ENCODE measurements at regions not wholly inside any gene's neighbourhood (a gene's known extent, or its start where the extent isn't known, plus 50 kb on each side); places are given as distances from the start of the nearest gene placed in this dataset.

- no peaks in the 10 kb centered on the region for H3K9me3 ChIP-seq (ENCODE audit: control insufficient read depth, low read length)
- ATAC-seq: no peak
- H3K27me3 ChIP-seq (ENCODE audit: control insufficient read depth, insufficient read depth): no peaks in the 10 kb centered on the region
- intact Hi-C loops (cut with DNase I): no loop called here
- H3K4me3 ChIP-seq (ENCODE audit: low read length): no peak overlapping the region
- 57% methylated on average over 6 of the region's 6 CpGs for WGBS
- DNase-seq: no peak
- no peak overlapping the region for H3K27ac ChIP-seq (ENCODE audit: low read length)
- H3K4me1 ChIP-seq (ENCODE audit: control insufficient read depth, insufficient read depth, low read length): no peaks in the 10 kb centered on the region
These were observed 131.1 kb upstream of the VRK1 start for GRCh38 chr14:96666088-96666487.

GRCh38 chr14:96670391-96670790 is 126.8 kb upstream of the VRK1 start:
- H3K9me3 ChIP-seq (ENCODE audit: control insufficient read depth, low read length): no peaks in the 10 kb centered on the region
- 81% methylated on average over 2 of the region's 2 CpGs for WGBS
- H3K4me3 ChIP-seq (ENCODE audit: low read length): no peak overlapping the region
- no peaks in the 10 kb centered on the region for H3K27me3 ChIP-seq (ENCODE audit: control insufficient read depth, insufficient read depth)
- intact Hi-C loops (cut with DNase I): no loop called here
- no peak for ATAC-seq
- no peak for DNase-seq
- no peaks in the 10 kb centered on the region for H3K4me1 ChIP-seq (ENCODE audit: control insufficient read depth, insufficient read depth, low read length)
- no peak overlapping the region for H3K27ac ChIP-seq (ENCODE audit: low read length)

- no peak for ATAC-seq
- 64% methylated on average over 3 of the region's 3 CpGs for WGBS
- H3K4me1 ChIP-seq (ENCODE audit: control insufficient read depth, insufficient read depth, low read length): no peaks in the 10 kb centered on the region
- H3K27ac ChIP-seq (ENCODE audit: low read length): no peak overlapping the region
- intact Hi-C loops (cut with DNase I): no loop called here
- no peaks in the 10 kb centered on the region for H3K9me3 ChIP-seq (ENCODE audit: control insufficient read depth, low read length)
- H3K27me3 ChIP-seq (ENCODE audit: control insufficient read depth, insufficient read depth): no peaks in the 10 kb centered on the region
- H3K4me3 ChIP-seq (ENCODE audit: low read length): no peak overlapping the region
- DNase-seq: no peak
These were observed 126.0 kb upstream of the VRK1 start for GRCh38 chr14:96671218-96671617.

- H3K27me3 ChIP-seq (ENCODE audit: control insufficient read depth, insufficient read depth): no peaks in the 10 kb centered on the region
- H3K9me3 ChIP-seq (ENCODE audit: control insufficient read depth, low read length): peaks cover 3% of the 10 kb centered on the region
- no peak overlapping the region for H3K4me3 ChIP-seq (ENCODE audit: low read length)
- intact Hi-C loops (cut with DNase I): no loop called here
- WGBS: 90% methylated on average over 4 of the region's 4 CpGs
- H3K4me1 ChIP-seq (ENCODE audit: control insufficient read depth, insufficient read depth, low read length): no peaks in the 10 kb centered on the region
- no peak for ATAC-seq
- no peak overlapping the region for H3K27ac ChIP-seq (ENCODE audit: low read length)
- no peak for DNase-seq
These were observed 123.5 kb upstream of the VRK1 start for GRCh38 chr14:96673706-96674105.

- no peak overlapping the region for H3K4me3 ChIP-seq (ENCODE audit: low read length)
- peaks cover 3% of the 10 kb centered on the region for H3K9me3 ChIP-seq (ENCODE audit: control insufficient read depth, low read length)
- DNase-seq: no peak
- intact Hi-C loops (cut with DNase I): no loop called here
- WGBS: 87% methylated on average over 3 of the region's 3 CpGs
- no peak for ATAC-seq
- H3K27me3 ChIP-seq (ENCODE audit: control insufficient read depth, insufficient read depth): no peaks in the 10 kb centered on the region
- no peaks in the 10 kb centered on the region for H3K4me1 ChIP-seq (ENCODE audit: control insufficient read depth, insufficient read depth, low read length)
- H3K27ac ChIP-seq (ENCODE audit: low read length): no peak overlapping the region
These were observed 123.1 kb upstream of the VRK1 start for GRCh38 chr14:96674121-96674520.

GRCh38 chr14:96676166-96676565 is 121.0 kb upstream of the VRK1 start:
- Histone ChIP-seq H3K9me3 (ENCODE audit: control insufficient read depth, low read length) (peaks cover 3% of the 10 kb centered on the region), H3K4me3 (ENCODE audit: low read length) (no peak overlapping the region), H3K27me3 (ENCODE audit: control insufficient read depth, insufficient read depth) (no peaks in the 10 kb centered on the region), H3K4me1 (ENCODE audit: control insufficient read depth, insufficient read depth, low read length) (no peaks in the 10 kb centered on the region), H3K27ac (ENCODE audit: low read length) (no peak overlapping the region)
- no peak for DNase-seq
- no peak for ATAC-seq
- intact Hi-C loops (cut with DNase I): no loop called here

GRCh38 chr14:96681829-96682228 is 115.4 kb upstream of the VRK1 start:
- no peak overlapping the region for H3K27ac ChIP-seq (ENCODE audit: low read length)
- DNase-seq (no peak), ATAC-seq (no peak)
- H3K27me3 ChIP-seq (ENCODE audit: control insufficient read depth, insufficient read depth): no peaks in the 10 kb centered on the region
- H3K4me1 ChIP-seq (ENCODE audit: control insufficient read depth, insufficient read depth, low read length): no peaks in the 10 kb centered on the region
- intact Hi-C loops (cut with DNase I): no loop called here
- H3K9me3 ChIP-seq (ENCODE audit: control insufficient read depth, low read length): no peaks in the 10 kb centered on the region
- 77% methylated on average over 7 of the region's 7 CpGs for whole genome bisulfite sequencing
- no peak overlapping the region for H3K4me3 ChIP-seq (ENCODE audit: low read length)

- no peaks in the 10 kb centered on the region for H3K4me1 ChIP-seq (ENCODE audit: control insufficient read depth, insufficient read depth, low read length)
- ATAC-seq (no peak), DNase-seq (no peak)
- intact Hi-C loops (cut with DNase I): no loop called here
- H3K4me3 ChIP-seq (ENCODE audit: low read length): no peak overlapping the region
- H3K27me3 ChIP-seq (ENCODE audit: control insufficient read depth, insufficient read depth): no peaks in the 10 kb centered on the region
- H3K9me3 ChIP-seq (ENCODE audit: control insufficient read depth, low read length): no peaks in the 10 kb centered on the region
- WGBS: 62% methylated on average over 3 of the region's 3 CpGs
- no peak overlapping the region for H3K27ac ChIP-seq (ENCODE audit: low read length)
These were observed 114.8 kb upstream of the VRK1 start for GRCh38 chr14:96682401-96682800.

- no peak for ATAC-seq
- 65% methylated on average over 8 of the region's 8 CpGs for WGBS
These were observed 113.5 kb upstream of the VRK1 start for GRCh38 chr14:96683562-96684289.

GRCh38 chr14:96686126-96686525 is 111.1 kb upstream of the VRK1 start:
- Histone ChIP-seq H3K9me3 (ENCODE audit: control insufficient read depth, low read length) (no peaks in the 10 kb centered on the region), H3K27ac (ENCODE audit: low read length) (no peak overlapping the region), H3K27me3 (ENCODE audit: control insufficient read depth, insufficient read depth) (no peaks in the 10 kb centered on the region), H3K4me1 (ENCODE audit: control insufficient read depth, insufficient read depth, low read length) (no peaks in the 10 kb centered on the region), H3K4me3 (ENCODE audit: low read length) (no peak overlapping the region)
- DNase-seq: no peak
- intact Hi-C loops (cut with DNase I): no loop called here
- 61% methylated on average over 3 of the region's 3 CpGs for WGBS
- no peak for ATAC-seq

More at GRCh38 chr14:96683562-96684289, 113.5 kb upstream of the VRK1 start:
- DNase-seq: no peak
- Histone ChIP-seq H3K4me1 (ENCODE audit: control insufficient read depth, insufficient read depth, low read length) (no peaks in the 10 kb centered on the region), H3K4me3 (ENCODE audit: low read length) (no peak overlapping the region), H3K9me3 (ENCODE audit: control insufficient read depth, low read length) (no peaks in the 10 kb centered on the region), H3K27me3 (ENCODE audit: control insufficient read depth, insufficient read depth) (no peaks in the 10 kb centered on the region), H3K27ac (ENCODE audit: low read length) (no peak overlapping the region)
- intact Hi-C loops (cut with DNase I): no loop called here

- ATAC-seq: no peak
- intact Hi-C loops (cut with DNase I): no loop called here
- Histone ChIP-seq H3K27ac (ENCODE audit: low read length) (no peak overlapping the region), H3K4me1 (ENCODE audit: control insufficient read depth, insufficient read depth, low read length) (no peaks in the 10 kb centered on the region), H3K9me3 (ENCODE audit: control insufficient read depth, low read length) (no peaks in the 10 kb centered on the region), H3K27me3 (ENCODE audit: control insufficient read depth, insufficient read depth) (no peaks in the 10 kb centered on the region), H3K4me3 (ENCODE audit: low read length) (no peak overlapping the region)
- DNase-seq: no peak
- 67% methylated on average over 1 of the region's 1 CpG for WGBS
These were observed 108.6 kb upstream of the VRK1 start for GRCh38 chr14:96688629-96689028.

All from right cardiac atrium (tissue), 5 donors.